Upper lobe of right lung (tissue), 1 donor: ENCODE measurements at regions not wholly inside any gene's neighbourhood (a gene's known extent, or its start where the extent isn't known, plus 50 kb on each side); places are given as distances from the start of the nearest gene placed in this dataset.

ENCODE experiments used
- ATAC-seq: fragments of 200-7000 bp; cut with Tn5 transposase; one replicate; pipeline ENCODE4 v1.9.1; 2020; ENCODE audit warnings: mild to moderate bottlenecking, moderate library complexity
- DNase-seq: peaks from one replicate; pipeline ENCODE4 v3.0.0-alpha.2; 2020
- H3K27ac ChIP-seq: fragments of 200-600 bp; one replicate; pipeline ENCODE4 v1.8.0; 2022
- H3K27me3 ChIP-seq: fragments of 200-600 bp; one replicate; pipeline ENCODE4 v1.8.0; 2022; ENCODE audit warnings: mild to moderate bottlenecking
- H3K36me3 ChIP-seq: fragments of 200-600 bp; one replicate; pipeline ENCODE4 v1.8.0; 2022
- H3K4me1 ChIP-seq: fragments of 200-600 bp; one replicate; pipeline ENCODE4 v1.8.0; 2022
- H3K4me3 ChIP-seq: fragments of 200-600 bp; one replicate; pipeline ENCODE4 v1.8.0; 2022; ENCODE audit warnings: mild to moderate bottlenecking
- H3K9me3 ChIP-seq: fragments of 200-600 bp; one replicate; pipeline ENCODE4 v1.8.0; 2022
- intact Hi-C: fragments of 100-400 bp; cut with DNase I; formaldehyde crosslinking; loops from one replicate; pipeline ENCODE4 v1.11.0; 2022
- TF ChIP-seq, protein P1 (sequence below): fragments of 200-600 bp; IDR thresholded peaks from one replicate; pipeline ENCODE4 v1.8.0; 2022; ENCODE audit warnings: antibody characterized with exemption
- donor health status: DM: no; HTN: yes; CAD: no; lungs with severe emphysema.

GRCh38 chr4:108527723-108528122 lies 92.7 kb upstream of the RPL34 start:
- TF ChIP-seq, protein P1, sequence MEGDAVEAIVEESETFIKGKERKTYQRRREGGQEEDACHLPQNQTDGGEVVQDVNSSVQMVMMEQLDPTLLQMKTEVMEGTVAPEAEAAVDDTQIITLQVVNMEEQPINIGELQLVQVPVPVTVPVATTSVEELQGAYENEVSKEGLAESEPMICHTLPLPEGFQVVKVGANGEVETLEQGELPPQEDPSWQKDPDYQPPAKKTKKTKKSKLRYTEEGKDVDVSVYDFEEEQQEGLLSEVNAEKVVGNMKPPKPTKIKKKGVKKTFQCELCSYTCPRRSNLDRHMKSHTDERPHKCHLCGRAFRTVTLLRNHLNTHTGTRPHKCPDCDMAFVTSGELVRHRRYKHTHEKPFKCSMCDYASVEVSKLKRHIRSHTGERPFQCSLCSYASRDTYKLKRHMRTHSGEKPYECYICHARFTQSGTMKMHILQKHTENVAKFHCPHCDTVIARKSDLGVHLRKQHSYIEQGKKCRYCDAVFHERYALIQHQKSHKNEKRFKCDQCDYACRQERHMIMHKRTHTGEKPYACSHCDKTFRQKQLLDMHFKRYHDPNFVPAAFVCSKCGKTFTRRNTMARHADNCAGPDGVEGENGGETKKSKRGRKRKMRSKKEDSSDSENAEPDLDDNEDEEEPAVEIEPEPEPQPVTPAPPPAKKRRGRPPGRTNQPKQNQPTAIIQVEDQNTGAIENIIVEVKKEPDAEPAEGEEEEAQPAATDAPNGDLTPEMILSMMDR: no peak
- H3K9me3 ChIP-seq: no peaks in the 10 kb centered on the region
- no peak for ATAC-seq
- no peak for DNase-seq
- H3K27ac ChIP-seq: no peak overlapping the region
- no peaks in the 10 kb centered on the region for H3K27me3 ChIP-seq
- H3K36me3 ChIP-seq: no peaks in the 10 kb centered on the region
- H3K4me1 ChIP-seq: peaks cover 4% of the 10 kb centered on the region
- H3K4me3 ChIP-seq: no peak overlapping the region
- intact Hi-C loops: no loop called here

DNA sequence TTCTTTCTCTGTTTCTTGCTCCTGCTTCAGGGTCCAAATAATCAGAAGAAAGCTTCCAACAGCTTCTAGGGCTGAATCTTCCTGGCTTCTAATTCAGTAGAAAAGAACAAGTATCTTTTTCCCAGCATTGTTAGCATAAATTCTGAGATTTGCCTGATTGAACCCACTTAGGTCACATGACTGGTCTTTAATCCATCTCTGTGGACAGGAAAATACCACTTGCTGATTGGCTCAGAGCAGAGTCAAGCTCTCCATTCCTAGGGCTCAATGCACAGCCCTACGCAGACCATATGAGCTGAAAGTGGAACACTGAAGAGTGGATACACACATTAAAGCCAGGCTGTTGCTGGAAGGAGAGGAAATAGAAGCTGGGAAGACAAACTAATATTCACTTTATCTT lies 99.6 kb upstream of the RPL34 start:
- H3K4me1 ChIP-seq: no peaks in the 10 kb centered on the region
- intact Hi-C loops: no loop called here
- H3K27ac ChIP-seq: no peak overlapping the region
- no peaks in the 10 kb centered on the region for H3K9me3 ChIP-seq
- TF ChIP-seq, protein P1: no peak
- H3K36me3 ChIP-seq: no peaks in the 10 kb centered on the region
- DNase-seq: no peak
- ATAC-seq: no peak
- H3K27me3 ChIP-seq: no peaks in the 10 kb centered on the region
- H3K4me3 ChIP-seq: no peak overlapping the region

DNA sequence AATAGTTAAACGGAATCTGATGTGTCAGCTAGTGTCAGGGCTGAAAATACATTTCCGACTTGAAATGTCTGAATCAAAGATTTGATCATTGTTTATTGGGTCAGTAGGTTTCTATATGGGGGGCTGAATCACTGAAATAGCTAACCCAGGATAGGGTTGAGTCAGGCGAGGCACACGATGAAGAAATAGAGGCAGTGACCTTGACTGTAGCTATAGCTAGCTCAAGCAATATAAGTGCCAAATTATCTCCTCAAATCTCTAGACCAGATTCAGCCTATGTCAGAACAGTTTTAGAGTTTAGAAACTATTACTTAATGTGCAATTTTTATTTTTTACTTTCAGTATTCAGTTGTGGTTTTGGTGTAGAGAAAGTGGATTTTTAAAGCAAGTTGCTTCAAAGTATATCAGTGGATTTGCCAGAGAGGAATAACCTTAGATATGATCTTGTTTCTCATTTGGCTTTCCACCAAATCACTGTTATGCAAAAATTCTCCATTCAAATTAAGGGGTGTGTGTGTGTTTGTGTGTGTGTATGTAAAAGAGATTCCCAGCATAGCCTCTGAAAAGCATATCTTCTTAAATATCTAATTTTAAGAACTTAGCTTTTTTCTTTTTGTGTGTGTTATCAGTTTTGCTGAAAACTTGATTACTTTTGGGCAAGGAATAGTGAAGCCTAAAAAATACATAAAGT lies 100.3 kb upstream of the RPL34 start:
- no peaks in the 10 kb centered on the region for H3K4me1 ChIP-seq
- no peaks in the 10 kb centered on the region for H3K36me3 ChIP-seq
- TF ChIP-seq, protein P1: no peak
- DNase-seq (no peak), ATAC-seq (no peak)
- no peak overlapping the region for H3K27ac ChIP-seq
- H3K9me3 ChIP-seq: no peaks in the 10 kb centered on the region
- H3K27me3 ChIP-seq: no peaks in the 10 kb centered on the region
- H3K4me3 ChIP-seq: no peak overlapping the region
- intact Hi-C loops: no loop called here

- TF ChIP-seq, protein P1: no peak
- intact Hi-C loops: no loop called here
- H3K4me3 ChIP-seq: no peak overlapping the region
- H3K9me3 ChIP-seq: no peaks in the 10 kb centered on the region
- H3K4me1 ChIP-seq: no peaks in the 10 kb centered on the region
- H3K27ac ChIP-seq: no peak overlapping the region
- H3K27me3 ChIP-seq: peaks cover under 1% of the 10 kb centered on the region
- DNase-seq (no peak), ATAC-seq (no peak)
- H3K36me3 ChIP-seq: no peaks in the 10 kb centered on the region
Measured at GRCh38 chr4:108519208-108519833, 101.1 kb upstream of the RPL34 start.

DNA sequence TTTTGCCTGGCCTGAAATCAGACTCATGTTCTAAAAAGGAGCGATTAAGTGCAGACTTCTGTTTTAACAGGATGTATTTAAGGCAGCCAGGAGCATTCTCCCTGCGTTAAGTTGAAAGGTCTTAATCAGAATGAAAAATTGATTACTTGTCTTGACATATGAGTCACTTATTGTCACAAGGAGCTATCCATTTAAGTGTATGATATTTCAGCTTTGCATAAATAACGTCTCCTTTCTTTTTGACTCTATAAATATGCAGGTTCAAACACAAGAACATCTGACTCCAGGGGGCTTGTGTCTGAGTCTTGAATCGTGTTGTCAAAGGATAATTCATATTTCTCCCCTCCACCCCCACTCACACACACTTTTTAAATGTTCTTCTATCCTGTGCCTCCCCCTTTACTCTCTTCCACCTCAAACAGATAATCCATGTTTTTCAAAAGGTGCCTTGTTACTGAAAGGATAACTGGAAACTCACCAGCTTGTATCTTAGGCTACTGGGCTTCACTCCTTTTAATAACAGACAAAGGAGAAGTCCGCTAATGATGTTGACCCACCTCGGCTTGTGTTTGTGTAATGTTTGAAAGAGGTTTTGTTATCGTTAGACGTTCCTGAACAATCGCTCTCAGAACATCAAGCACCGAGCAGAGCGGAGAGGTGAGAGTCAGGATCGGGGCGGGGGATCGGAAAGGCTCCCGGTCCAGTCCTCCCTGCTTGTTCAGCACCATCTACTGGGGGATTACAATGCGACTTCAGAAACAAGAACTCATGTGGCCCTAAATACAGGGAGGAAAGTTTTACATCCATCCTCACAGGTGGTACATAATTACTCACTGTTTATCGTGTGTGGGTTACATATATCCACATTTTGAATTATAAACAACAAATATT lies 107.5 kb upstream of the RPL34 start:
- ATAC-seq: peak; percentile 67

More for the DNA sequence above, 107.5 kb upstream of the RPL34 start:
- no peak overlapping the region for H3K4me3 ChIP-seq
- peaks cover 7% of the 10 kb centered on the region for H3K27me3 ChIP-seq
- H3K27ac ChIP-seq: no peak overlapping the region
- H3K9me3 ChIP-seq: no peaks in the 10 kb centered on the region
- TF ChIP-seq, protein P1: peak; percentile 33
- no peaks in the 10 kb centered on the region for H3K4me1 ChIP-seq
- H3K36me3 ChIP-seq: no peaks in the 10 kb centered on the region
- DNase-seq: no peak
- intact Hi-C loops: no loop called here
